GM12875 (cell line): ENCODE measurements at regions not wholly inside any gene's neighbourhood (a gene's known extent, or its start where the extent isn't known, plus 50 kb on each side); places are given as distances from the start of the nearest gene placed in this dataset.

Experiments used
- H3K4me3 ChIP-seq: one replicate; pipeline ENCODE4 v1.5.1; 2011; ENCODE audit warnings: low read depth, low read length, control low read depth
- TF ChIP-seq, protein P1 (sequence below): IDR thresholded peaks from 2 replicates; pipeline ENCODE4 v1.5.1; 2011; ENCODE audit warnings: low read depth, mild to moderate bottlenecking, control low read depth, inconsistent platforms, low read length, moderate library complexity, borderline replicate concordance; ENCODE audit not compliant: insufficient read depth

DNA sequence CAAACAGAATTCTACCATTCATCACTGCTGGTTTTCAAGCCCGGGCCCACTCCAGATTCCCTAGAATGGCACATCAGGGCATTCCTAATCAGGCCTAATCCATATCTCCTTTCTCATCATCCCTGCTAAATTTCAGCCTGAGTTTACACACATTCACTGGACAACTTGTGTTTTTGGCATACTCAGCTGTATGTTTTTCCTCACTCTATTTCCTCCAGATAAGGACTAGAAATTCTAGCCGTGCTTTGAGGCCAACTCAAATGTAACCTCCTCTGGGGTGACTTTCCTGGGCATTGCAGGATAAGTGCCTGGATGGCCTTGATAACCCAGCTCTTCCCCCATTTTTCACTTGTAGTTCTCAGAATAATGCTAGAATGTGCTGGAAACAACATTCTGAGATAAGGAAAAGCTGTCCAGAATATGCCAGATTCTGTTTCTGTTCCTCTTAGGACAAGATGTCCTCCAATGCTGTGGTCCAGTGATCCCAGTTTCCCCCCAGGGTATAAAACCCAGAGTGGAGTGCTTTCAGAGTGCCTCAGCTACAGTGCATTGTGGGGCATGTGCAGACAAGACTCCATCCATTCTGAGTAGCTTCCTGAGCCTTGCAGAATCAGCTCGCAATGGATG is 66.9 kb upstream of the CLDN10 start:
- H3K4me3 ChIP-seq, result no peak overlapping the region
- TF ChIP-seq, protein P1, sequence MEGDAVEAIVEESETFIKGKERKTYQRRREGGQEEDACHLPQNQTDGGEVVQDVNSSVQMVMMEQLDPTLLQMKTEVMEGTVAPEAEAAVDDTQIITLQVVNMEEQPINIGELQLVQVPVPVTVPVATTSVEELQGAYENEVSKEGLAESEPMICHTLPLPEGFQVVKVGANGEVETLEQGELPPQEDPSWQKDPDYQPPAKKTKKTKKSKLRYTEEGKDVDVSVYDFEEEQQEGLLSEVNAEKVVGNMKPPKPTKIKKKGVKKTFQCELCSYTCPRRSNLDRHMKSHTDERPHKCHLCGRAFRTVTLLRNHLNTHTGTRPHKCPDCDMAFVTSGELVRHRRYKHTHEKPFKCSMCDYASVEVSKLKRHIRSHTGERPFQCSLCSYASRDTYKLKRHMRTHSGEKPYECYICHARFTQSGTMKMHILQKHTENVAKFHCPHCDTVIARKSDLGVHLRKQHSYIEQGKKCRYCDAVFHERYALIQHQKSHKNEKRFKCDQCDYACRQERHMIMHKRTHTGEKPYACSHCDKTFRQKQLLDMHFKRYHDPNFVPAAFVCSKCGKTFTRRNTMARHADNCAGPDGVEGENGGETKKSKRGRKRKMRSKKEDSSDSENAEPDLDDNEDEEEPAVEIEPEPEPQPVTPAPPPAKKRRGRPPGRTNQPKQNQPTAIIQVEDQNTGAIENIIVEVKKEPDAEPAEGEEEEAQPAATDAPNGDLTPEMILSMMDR, result no peak

DNA sequence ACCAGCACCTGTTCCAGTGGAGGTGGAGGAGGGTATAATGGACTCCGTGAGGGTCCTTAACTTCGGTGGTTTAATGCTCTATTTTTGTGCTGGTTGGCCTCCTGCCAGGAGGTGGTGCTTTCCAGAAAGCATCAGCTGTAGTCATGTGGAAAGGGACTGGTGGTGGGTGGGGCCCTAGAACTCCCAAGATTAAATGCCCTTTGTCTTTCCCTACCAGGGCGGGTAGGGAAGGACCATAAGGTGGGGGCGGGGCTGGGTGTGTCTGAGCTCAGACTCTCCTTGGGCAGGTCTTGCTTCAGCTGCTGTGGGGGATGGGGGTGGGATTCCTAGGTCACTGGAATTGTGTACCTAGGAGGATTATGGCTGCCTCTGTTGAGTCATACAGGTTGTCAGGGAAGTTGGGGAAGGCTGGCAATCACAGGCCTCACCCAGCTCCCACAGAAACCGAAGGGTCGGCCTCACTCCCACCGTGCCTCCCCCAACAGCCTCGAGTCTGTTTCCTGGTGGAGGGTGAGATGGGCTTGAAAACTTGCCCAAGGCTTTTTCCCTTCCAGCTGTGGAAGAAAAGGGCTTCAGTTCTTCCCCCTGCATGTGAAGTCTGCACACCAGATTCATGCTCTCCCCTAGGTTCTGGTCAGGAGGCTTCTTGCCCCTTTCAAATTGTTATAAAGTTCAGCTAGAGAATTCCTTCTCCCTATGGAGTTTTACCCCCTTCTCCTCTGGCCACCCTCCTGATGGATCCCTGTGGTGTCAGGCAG is 60.3 kb upstream of the CLDN10 start:
- H3K4me3 ChIP-seq, result no peak overlapping the region
- TF ChIP-seq, protein P1, result no peak

DNA sequence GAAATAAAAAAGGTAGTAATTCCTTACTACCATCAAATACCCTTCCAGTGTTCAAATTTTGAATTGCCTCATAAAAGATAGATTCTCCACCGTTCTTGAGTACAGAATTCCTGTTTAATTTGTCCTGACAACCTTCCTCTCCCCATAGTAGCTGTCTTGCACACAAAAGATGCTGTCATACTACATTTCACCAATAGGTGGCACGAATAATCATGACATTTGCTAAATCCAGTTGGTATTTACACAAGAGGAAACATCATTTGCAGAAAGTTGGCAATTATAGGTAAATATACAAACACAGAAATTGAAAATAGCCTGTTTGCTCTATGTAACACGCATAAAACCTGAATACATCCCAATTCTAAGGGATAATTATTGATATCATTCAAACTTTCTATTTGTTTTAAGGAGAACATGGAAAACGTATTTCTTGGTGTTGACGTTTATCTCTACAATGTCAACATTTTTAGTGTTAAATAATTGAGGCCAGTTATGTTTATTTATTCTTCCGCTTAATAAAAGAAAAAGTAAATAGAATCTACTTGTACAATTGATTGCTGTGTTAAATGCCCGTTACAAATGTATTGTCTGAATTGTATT is 58.3 kb upstream of the CLDN10 start:
- no peak overlapping the region for H3K4me3 ChIP-seq
- TF ChIP-seq, protein P1, result peak; percentile 53; the same call in 1 of the 2 replicates

DNA sequence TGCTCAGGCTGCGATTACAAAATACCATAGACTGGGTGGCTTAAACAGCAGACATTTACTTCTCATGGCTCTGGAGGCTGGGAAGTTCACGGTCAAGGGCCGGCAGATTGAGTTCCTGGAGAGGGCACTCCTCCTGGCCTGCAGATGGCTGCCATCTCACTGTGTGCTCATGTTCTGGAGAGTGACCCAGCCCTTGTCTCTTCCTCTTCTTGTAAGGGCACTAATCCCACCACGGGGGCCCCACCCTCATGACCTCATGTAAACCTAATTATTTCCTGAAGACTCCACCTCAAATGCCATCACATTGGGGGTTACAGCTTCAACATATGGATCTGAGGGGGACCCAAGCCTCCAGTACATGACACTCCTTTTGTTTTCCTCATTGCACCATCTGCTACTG is 56.0 kb upstream of the CLDN10 start:
- TF ChIP-seq, protein P1, result no peak
- H3K4me3 ChIP-seq, result no peak overlapping the region

DNA sequence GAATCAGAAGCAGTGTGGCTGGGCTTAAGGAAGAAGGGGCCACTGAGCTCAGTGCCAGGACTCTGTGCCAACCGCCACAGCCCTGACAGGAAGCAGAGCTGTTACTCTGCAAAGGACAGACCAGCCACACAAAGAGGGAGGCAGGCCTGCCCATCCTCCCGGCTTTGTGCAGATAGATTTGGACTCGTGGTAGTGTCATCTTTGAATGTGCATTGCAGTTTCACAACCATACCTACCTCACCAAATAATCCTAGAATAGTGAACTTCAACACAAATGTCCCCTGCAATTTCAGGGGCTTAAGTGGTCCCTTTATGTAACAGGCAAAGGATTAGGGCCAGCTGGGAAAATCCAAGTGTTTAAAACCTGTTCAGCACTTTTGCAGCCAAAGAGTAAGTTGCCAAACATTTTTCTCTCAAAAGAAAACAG is 55.1 kb upstream of the CLDN10 start:
- TF ChIP-seq, protein P1, result no peak
- no peak overlapping the region for H3K4me3 ChIP-seq

DNA sequence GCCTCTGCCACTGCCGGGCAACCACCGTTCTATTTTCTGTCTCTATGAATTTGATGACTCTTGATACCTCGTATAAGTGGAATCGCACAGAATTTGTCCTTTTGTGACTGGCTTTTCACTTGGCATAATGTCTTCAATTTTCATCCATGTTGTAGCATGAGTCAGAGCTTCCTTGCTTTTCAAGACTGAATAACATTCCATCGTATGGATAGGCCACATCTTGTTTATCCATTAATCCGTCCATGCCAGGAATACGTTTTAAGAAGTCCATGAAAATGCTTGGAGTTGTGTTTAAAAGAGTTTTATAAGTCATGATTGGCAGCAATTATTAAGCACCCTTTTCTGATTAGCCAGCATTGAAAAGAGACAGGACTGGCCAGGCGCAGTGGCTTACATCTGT is 53.6 kb upstream of the CLDN10 start:
- no peak overlapping the region for H3K4me3 ChIP-seq
- TF ChIP-seq, protein P1, result no peak
